ENCODE measurements at regions not wholly inside any gene's neighbourhood (a gene's known extent, or its start where the extent isn't known, plus 50 kb on each side); places are given as distances from the start of the nearest gene placed in this dataset.

DNA sequence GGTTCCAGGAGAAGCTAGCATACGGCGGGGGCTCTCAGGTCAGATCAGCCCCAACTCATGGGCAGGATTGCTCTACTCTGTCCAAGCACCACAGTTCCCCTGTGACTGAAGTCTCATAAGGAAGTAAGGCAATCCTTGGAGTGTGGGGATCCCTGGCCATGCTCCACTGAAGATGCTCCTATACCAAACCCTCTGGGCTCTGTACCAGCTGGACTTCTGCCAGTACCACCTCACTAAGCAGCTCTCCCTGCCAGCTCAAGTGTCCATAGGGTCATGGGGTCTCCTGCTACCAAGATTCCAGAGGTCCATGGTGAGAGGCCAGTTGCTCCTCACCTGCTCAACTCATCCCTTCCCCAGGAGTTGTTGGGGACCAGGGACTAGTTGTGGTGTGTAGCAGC, 355.7 kb upstream of the STEAP1 start:
- in situ Hi-C loops (cut with HindIII; ENCODE audit: low sequenced_read_pairs): no loop called here
- H3K4me3 ChIP-seq (ENCODE audit: low read depth, low read length): no peak overlapping the region
- no peak for DNase-seq (ENCODE audit: low read depth, low spot score)
- TF ChIP-seq, protein P1, sequence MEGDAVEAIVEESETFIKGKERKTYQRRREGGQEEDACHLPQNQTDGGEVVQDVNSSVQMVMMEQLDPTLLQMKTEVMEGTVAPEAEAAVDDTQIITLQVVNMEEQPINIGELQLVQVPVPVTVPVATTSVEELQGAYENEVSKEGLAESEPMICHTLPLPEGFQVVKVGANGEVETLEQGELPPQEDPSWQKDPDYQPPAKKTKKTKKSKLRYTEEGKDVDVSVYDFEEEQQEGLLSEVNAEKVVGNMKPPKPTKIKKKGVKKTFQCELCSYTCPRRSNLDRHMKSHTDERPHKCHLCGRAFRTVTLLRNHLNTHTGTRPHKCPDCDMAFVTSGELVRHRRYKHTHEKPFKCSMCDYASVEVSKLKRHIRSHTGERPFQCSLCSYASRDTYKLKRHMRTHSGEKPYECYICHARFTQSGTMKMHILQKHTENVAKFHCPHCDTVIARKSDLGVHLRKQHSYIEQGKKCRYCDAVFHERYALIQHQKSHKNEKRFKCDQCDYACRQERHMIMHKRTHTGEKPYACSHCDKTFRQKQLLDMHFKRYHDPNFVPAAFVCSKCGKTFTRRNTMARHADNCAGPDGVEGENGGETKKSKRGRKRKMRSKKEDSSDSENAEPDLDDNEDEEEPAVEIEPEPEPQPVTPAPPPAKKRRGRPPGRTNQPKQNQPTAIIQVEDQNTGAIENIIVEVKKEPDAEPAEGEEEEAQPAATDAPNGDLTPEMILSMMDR (IDR thresholded peaks at IDR 0.05; ENCODE audit: low read depth, low read length): no peak

DNA sequence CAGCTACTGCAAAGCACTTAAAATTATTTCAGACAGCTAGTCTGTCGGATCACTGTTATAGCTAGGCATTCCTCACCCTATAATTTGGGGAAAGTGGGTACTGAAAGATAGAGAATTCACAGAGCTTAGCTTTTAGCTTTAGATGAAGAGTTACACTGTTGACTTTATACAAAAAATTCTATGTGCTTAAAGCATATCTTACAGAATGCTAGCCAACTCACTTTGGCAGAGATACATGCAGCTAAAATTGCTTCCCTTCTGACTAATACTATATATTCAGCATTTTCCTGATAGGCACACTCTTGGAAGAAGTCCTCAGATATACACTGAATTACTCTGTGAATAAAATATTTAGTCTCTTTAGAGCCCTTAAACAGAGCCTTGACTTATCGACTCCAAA, 353.5 kb upstream of the STEAP1 start:
- in situ Hi-C loops (cut with HindIII; ENCODE audit: low sequenced_read_pairs): no loop called here
- TF ChIP-seq, protein P1 (IDR thresholded peaks at IDR 0.05; ENCODE audit: low read depth, low read length): no peak
- H3K4me3 ChIP-seq (ENCODE audit: low read depth, low read length): no peak overlapping the region
- DNase-seq (ENCODE audit: low read depth, low spot score): no peak

DNA sequence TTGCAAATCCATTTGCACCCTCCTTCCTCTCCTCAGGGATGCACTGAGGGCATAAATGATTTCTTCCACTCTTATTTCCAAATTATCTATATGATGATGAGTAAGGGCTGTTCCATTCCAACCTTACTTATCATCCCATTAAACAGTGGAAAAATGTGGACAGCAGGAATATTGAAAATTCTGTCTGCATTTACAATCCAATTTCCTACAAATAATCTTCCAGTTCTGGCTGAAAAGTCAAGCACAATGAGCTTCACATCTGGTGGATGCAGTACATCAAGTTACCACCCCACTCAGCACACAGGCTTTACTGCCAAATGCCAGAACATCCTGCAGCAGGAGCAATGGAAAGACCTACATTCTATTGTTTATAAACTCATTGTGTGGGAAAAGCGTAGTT, 345.0 kb upstream of the STEAP1 start:
- no peak for DNase-seq (ENCODE audit: low read depth, low spot score)
- no peak overlapping the region for H3K4me3 ChIP-seq (ENCODE audit: low read depth, low read length)
- in situ Hi-C loops (cut with HindIII; ENCODE audit: low sequenced_read_pairs): no loop called here
- TF ChIP-seq, protein P1 (IDR thresholded peaks at IDR 0.05; ENCODE audit: low read depth, low read length): no peak

DNA sequence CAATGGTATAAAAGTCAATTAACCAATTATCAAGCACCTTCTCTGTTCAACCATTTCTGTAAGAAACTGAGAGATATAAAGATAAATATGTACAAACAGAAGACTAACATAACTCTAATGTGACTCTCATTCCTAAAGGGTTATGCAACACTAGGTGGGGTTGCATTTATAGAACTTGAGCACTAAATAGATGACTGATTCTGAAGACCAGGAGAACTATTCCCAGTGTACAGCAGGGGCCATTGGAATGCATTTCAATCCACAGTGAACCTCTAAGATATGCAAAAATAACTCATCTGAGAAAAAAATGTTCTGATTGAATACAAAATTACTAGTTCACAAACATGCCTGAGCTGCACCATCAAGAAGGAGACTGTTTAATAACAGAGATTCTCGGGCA, 341.2 kb upstream of the STEAP1 start:
- TF ChIP-seq, protein P1 (IDR thresholded peaks at IDR 0.05; ENCODE audit: low read depth, low read length): no peak
- H3K4me3 ChIP-seq (ENCODE audit: low read depth, low read length): no peak overlapping the region
- in situ Hi-C loops (cut with HindIII; ENCODE audit: low sequenced_read_pairs): no loop called here
- DNase-seq (ENCODE audit: low read depth, low spot score): no peak

DNA sequence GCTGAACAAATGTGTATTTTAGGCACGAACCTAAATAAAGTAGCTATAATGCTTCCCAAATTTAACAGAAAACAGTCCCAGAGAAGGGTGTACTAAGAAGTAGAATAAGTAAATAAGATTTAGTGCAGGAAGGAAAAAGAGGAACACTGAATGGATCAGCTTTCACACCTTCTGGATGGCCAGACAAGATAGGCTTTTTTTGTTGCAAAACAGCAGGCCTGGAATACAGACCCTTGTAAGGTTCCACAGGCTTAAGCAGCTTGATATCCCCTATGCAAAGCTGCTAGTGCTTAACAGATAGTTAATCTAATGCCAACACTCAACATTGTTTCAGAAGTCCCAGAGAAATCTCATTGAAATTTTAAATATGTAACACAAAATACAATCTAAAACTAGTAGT, 328.1 kb upstream of the STEAP1 start:
- DNase-seq (ENCODE audit: low read depth, low spot score): no peak
- TF ChIP-seq, protein P1 (IDR thresholded peaks at IDR 0.05; ENCODE audit: low read depth, low read length): no peak
- H3K4me3 ChIP-seq (ENCODE audit: low read depth, low read length): no peak overlapping the region
- in situ Hi-C loops (cut with HindIII; ENCODE audit: low sequenced_read_pairs): no loop called here

DNA sequence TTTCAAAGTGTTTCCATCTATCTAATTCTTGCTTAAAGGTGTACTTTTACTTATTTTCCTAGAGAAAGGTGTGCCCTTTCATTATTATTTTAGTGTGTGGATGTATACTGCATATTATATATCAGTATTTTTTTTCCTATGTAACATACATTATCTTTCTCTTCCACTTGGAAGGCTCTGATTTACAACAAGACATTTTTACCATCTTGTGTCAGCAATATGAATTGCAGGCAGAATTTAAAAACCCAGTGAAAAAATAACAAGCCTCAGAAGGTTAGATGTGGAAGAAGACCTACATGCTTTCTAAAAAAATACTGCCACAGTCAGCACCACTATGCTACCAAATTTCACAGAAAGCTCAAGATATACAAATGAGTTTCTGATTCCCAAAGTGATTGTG, 327.7 kb upstream of the STEAP1 start:
- in situ Hi-C loops (cut with HindIII; ENCODE audit: low sequenced_read_pairs): no loop called here
- DNase-seq (ENCODE audit: low read depth, low spot score): no peak
- no peak overlapping the region for H3K4me3 ChIP-seq (ENCODE audit: low read depth, low read length)
- TF ChIP-seq, protein P1 (IDR thresholded peaks at IDR 0.05; ENCODE audit: low read depth, low read length): no peak

DNA sequence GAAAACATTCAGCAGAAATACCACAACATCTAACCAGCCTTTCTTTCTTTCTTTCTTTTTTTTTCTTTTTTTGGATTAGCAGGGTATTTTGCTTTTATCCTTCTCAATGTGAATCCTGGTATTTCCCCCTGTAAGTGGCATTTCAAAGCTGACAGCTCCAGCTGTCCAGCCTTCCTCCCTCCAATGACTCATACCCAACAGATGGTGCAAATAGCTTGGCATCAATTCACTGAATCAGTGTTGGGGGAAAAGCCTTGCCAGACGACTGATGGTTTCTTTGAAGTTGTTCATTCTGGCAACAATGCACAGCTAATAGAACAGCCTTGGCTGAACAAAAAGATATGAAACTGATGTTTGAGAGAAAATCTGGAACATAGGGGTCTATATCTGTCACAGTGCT, 316.8 kb upstream of the STEAP1 start:
- TF ChIP-seq, protein P1 (IDR thresholded peaks at IDR 0.05; ENCODE audit: low read depth, low read length): no peak
- H3K4me3 ChIP-seq (ENCODE audit: low read depth, low read length): no peak overlapping the region
- in situ Hi-C loops (cut with HindIII; ENCODE audit: low sequenced_read_pairs): no loop called here
- DNase-seq (ENCODE audit: low read depth, low spot score): peak; percentile 73

Measured in astrocyte of the spinal cord (primary cell).